ENCODE measurements at regions not wholly inside any gene's neighbourhood (a gene's known extent, or its start where the extent isn't known, plus 50 kb on each side); places are given as distances from the start of the nearest gene placed in this dataset.

DNA sequence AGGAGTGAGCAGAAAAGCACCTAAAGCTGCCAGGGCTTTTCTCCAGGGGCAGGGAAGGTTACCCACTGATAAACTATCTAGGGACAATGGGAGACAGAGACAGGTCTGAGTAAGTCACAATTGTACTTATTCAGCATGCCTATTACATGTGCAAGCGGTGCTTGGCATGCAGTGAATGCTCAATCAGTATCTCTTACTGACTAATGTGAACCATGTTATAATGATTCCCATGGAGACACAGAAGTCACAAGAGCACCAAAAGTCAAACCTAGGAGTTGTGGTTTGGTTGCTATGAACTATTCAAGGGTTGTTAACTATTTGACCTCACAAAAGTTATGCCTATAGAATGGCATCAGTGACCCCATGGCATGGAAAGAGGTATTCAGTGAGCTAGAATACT lies 50.0 kb upstream of the RASGRP1 start:
- Histone ChIP-seq H3K36me3 (ENCODE audit: control insufficient read depth, insufficient read depth, low read length) (no peaks in the 10 kb centered on the region), H3K4me3 (ENCODE audit: low read depth, low read length) (no peak overlapping the region), H3K27me3 (ENCODE audit: control insufficient read depth, insufficient read depth, low read length) (no peaks in the 10 kb centered on the region)
- TF ChIP-seq, protein P1, sequence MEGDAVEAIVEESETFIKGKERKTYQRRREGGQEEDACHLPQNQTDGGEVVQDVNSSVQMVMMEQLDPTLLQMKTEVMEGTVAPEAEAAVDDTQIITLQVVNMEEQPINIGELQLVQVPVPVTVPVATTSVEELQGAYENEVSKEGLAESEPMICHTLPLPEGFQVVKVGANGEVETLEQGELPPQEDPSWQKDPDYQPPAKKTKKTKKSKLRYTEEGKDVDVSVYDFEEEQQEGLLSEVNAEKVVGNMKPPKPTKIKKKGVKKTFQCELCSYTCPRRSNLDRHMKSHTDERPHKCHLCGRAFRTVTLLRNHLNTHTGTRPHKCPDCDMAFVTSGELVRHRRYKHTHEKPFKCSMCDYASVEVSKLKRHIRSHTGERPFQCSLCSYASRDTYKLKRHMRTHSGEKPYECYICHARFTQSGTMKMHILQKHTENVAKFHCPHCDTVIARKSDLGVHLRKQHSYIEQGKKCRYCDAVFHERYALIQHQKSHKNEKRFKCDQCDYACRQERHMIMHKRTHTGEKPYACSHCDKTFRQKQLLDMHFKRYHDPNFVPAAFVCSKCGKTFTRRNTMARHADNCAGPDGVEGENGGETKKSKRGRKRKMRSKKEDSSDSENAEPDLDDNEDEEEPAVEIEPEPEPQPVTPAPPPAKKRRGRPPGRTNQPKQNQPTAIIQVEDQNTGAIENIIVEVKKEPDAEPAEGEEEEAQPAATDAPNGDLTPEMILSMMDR (IDR thresholded peaks at IDR 0.05; ENCODE audit: insufficient read depth, low read length, poor library complexity, severe bottlenecking): no peak
- DNase-seq (ENCODE audit: low read depth): no peak

DNA sequence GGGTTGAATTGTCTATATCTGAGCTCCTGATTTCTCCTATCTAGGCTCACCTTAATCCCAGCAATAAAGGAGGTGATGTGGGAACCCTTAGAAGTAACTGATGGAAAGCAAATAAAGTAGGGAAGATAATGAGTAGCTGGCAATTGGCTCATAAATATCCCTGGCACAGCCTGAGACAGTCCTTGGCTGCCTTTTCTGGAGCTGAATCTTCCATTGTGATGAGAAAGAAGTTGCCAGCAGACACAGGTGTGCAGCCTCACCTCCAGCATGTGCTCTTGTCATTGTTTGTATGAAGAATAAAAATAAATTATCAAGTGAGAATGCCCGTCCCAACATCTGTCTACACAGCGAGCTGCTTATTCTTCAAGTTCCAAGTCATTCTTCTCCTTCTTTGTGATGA lies 53.2 kb upstream of the RASGRP1 start:
- TF ChIP-seq, protein P1 (IDR thresholded peaks at IDR 0.05; ENCODE audit: insufficient read depth, low read length, poor library complexity, severe bottlenecking): no peak
- DNase-seq (ENCODE audit: low read depth): no peak
- H3K4me3 ChIP-seq (ENCODE audit: low read depth, low read length): no peak overlapping the region
- H3K36me3 ChIP-seq (ENCODE audit: control insufficient read depth, insufficient read depth, low read length): no peaks in the 10 kb centered on the region
- H3K27me3 ChIP-seq (ENCODE audit: control insufficient read depth, insufficient read depth, low read length): no peaks in the 10 kb centered on the region

DNA sequence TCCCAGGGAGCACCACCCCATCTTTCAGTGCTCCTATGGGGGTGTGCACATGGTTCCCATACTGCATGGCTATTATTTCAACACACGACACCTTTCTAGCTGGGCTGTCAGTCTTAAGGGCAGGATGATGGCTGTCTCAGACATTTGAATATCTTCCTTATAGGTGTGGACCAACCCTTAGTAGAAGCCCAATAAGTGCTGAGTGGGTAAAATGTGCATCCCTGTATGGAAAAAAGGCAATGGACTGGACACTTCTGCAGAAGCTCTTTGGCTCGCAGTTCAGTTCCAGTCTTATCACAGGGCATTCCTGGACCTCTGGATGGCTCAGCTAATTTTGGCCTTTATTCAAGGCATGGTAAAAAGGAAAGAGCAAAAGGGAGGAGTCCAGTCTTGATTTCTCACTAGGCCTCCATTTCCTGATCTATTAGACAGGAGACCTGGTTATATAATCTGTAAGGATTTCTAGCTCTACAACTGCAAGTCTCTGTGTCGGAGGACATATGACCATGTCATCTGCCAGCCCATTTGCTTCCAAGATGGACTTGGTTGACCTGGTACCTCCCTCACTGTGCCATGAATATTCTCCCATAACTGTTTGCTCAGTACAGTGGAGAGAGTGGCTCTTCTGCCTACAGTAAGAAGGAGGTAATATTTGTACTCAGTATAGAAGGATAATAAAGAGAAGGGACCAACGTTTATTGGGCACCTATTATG lies 53.8 kb upstream of the RASGRP1 start:
- no peak for DNase-seq (ENCODE audit: low read depth)

DNA sequence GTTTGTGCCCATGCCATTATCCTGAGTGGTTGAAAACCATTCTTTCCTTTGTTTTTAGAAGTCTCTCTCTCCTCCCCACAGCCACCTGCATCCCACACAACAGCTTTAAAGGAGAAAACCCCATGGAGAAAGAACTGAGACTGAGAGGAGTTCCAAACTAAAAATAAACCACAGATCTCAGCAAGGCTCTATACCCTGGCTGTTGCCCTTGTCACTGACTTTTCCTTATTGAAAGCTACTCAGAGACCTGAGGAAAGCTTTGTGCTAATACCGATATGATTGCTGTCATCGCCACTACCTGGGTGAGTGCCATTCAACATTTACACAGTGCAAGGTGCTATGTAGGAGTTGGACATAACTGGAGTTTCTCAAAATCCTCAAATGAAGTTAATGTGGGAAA lies 55.5 kb upstream of the RASGRP1 start:
- H3K36me3 ChIP-seq (ENCODE audit: control insufficient read depth, insufficient read depth, low read length): no peaks in the 10 kb centered on the region
- no peak for DNase-seq (ENCODE audit: low read depth)

More for the DNA sequence above, 53.8 kb upstream of the RASGRP1 start:
- Histone ChIP-seq H3K36me3 (ENCODE audit: control insufficient read depth, insufficient read depth, low read length) (no peaks in the 10 kb centered on the region), H3K27me3 (ENCODE audit: control insufficient read depth, insufficient read depth, low read length) (no peaks in the 10 kb centered on the region), H3K4me3 (ENCODE audit: low read depth, low read length) (no peak overlapping the region)
- TF ChIP-seq, protein P1 (IDR thresholded peaks at IDR 0.05; ENCODE audit: insufficient read depth, low read length, poor library complexity, severe bottlenecking): no peak

DNA sequence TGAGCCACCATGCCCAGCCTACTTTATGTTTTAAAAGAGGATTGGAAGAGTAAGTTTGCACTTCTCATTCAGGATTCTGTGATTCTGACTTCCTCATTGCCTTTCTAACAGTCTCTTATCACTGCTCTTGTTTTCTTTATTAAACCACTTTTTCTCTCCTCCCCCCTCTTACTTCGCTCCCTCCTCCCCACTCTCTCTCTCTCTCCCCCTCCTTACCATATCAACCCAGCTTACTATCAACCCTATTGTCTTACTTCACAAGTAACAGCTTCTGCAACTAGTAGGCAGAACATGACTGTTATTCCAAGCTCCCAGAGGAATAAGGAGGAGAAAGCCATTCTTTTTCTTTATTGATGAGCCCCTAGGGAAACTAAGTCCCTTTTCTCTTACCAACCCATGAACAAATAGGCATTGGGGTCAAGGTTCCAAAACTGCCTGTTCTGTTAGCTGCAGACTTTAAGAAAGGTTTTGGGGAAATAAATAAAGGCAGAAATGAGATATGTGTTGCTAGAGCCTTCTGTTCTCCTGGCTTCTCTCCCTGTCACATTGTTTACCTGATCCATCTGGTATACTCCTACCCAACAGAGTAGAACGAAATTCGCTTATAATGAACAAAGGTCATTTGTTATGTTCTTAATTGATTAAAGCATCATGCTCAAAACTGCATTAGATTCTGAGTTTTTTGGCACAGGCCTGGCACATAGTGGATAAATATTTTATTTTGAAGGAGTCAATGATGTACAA lies 56.4 kb upstream of the RASGRP1 start:
- Histone ChIP-seq H3K4me3 (ENCODE audit: low read depth, low read length) (no peak overlapping the region), H3K36me3 (ENCODE audit: control insufficient read depth, insufficient read depth, low read length) (no peaks in the 10 kb centered on the region), H3K27me3 (ENCODE audit: control insufficient read depth, insufficient read depth, low read length) (no peaks in the 10 kb centered on the region)
- DNase-seq (ENCODE audit: low read depth): no peak
- TF ChIP-seq, protein P1 (IDR thresholded peaks at IDR 0.05; ENCODE audit: insufficient read depth, low read length, poor library complexity, severe bottlenecking): no peak

More for the DNA sequence above, 55.5 kb upstream of the RASGRP1 start:
- no peak overlapping the region for H3K4me3 ChIP-seq (ENCODE audit: low read depth, low read length)
- no peaks in the 10 kb centered on the region for H3K27me3 ChIP-seq (ENCODE audit: control insufficient read depth, insufficient read depth, low read length)
- TF ChIP-seq, protein P1 (IDR thresholded peaks at IDR 0.05; ENCODE audit: insufficient read depth, low read length, poor library complexity, severe bottlenecking): no peak

Data from kidney epithelial cell (primary cell).